ENCODE measurements at regions not wholly inside any gene's neighbourhood (a gene's known extent, or its start where the extent isn't known, plus 50 kb on each side); places are given as distances from the start of the nearest gene placed in this dataset.

DNA sequence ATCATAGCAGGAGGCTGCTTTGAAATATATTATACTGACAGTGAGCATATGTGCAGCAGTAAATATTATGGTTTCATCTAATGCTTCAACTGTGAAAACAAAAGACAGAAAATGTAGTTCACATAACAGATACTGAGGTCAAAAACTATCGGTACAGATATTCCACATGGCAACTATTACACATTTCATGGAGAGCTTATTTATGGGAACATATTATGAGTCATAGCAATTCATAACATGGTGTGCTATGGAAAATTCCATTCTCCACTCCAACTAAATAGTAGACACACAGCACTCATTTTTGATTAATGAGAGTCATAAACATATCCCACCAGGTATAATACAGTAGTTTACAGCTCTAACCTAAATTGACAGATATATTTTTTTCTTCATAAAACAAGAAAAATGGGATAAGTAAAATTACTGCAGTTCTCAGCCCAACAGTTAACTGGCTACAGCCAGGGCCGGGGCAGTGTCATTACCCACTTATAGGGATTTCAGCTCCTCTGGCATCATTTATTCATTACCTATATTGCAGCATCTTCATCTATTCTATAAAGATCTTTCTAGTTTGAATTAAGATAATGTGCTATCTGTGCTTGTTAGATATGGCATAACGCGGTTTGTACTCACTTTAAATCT is 475.6 kb upstream of the KLF6 start (continued):
- TF ChIP-seq, protein P1, sequence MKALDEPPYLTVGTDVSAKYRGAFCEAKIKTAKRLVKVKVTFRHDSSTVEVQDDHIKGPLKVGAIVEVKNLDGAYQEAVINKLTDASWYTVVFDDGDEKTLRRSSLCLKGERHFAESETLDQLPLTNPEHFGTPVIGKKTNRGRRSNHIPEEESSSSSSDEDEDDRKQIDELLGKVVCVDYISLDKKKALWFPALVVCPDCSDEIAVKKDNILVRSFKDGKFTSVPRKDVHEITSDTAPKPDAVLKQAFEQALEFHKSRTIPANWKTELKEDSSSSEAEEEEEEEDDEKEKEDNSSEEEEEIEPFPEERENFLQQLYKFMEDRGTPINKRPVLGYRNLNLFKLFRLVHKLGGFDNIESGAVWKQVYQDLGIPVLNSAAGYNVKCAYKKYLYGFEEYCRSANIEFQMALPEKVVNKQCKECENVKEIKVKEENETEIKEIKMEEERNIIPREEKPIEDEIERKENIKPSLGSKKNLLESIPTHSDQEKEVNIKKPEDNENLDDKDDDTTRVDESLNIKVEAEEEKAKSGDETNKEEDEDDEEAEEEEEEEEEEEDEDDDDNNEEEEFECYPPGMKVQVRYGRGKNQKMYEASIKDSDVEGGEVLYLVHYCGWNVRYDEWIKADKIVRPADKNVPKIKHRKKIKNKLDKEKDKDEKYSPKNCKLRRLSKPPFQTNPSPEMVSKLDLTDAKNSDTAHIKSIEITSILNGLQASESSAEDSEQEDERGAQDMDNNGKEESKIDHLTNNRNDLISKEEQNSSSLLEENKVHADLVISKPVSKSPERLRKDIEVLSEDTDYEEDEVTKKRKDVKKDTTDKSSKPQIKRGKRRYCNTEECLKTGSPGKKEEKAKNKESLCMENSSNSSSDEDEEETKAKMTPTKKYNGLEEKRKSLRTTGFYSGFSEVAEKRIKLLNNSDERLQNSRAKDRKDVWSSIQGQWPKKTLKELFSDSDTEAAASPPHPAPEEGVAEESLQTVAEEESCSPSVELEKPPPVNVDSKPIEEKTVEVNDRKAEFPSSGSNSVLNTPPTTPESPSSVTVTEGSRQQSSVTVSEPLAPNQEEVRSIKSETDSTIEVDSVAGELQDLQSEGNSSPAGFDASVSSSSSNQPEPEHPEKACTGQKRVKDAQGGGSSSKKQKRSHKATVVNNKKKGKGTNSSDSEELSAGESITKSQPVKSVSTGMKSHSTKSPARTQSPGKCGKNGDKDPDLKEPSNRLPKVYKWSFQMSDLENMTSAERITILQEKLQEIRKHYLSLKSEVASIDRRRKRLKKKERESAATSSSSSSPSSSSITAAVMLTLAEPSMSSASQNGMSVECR (CRISPR knock-in tag; IDR thresholded peaks at IDR 0.05; ENCODE audit: borderline replicate concordance), result no peak

GRCh38 chr10:4257939-4258465 is 473.0 kb upstream of the KLF6 start:
- CTCF ChIA-PET, result no interaction called here
- Mint-ChIP-seq H3K4me1 (no peaks in the 10 kb centered on the region), H3K36me3 (no peaks in the 10 kb centered on the region), H3K27me3 (ENCODE audit: low read depth) (no peaks in the 10 kb centered on the region), H3K4me3 (no peak overlapping the region), H3K27ac (no peak overlapping the region), H3K9me3 (peaks cover 18% of the 10 kb centered on the region)
- POLR2A ChIA-PET, result no interaction called here
- TF ChIP-seq ESRRA (CRISPR knock-in tag; IDR thresholded peaks at IDR 0.05; ENCODE audit: borderline replicate concordance) (no peak), NFE2L1 (CRISPR knock-in tag; IDR thresholded peaks at IDR 0.05) (no peak), ZNF232 (CRISPR knock-in tag; IDR thresholded peaks at IDR 0.05) (no peak), ZNF317 (CRISPR knock-in tag; IDR thresholded peaks at IDR 0.05; ENCODE audit: borderline replicate concordance, low read depth) (no peak), SP1 (CRISPR knock-in tag; conservative IDR thresholded peaks at IDR 0.05) (no peak), CBFB (CRISPR knock-in tag; IDR thresholded peaks at IDR 0.05; ENCODE audit: low read depth) (no peak), SOX15 (CRISPR knock-in tag; IDR thresholded peaks at IDR 0.05) (no peak), NR1H2 (CRISPR knock-in tag; IDR thresholded peaks at IDR 0.05) (no peak), TEAD4 (CRISPR knock-in tag; IDR thresholded peaks at IDR 0.05) (no peak), GABPB1 (CRISPR knock-in tag; IDR thresholded peaks at IDR 0.05) (no peak)
- TF ChIP-seq, protein P2, sequence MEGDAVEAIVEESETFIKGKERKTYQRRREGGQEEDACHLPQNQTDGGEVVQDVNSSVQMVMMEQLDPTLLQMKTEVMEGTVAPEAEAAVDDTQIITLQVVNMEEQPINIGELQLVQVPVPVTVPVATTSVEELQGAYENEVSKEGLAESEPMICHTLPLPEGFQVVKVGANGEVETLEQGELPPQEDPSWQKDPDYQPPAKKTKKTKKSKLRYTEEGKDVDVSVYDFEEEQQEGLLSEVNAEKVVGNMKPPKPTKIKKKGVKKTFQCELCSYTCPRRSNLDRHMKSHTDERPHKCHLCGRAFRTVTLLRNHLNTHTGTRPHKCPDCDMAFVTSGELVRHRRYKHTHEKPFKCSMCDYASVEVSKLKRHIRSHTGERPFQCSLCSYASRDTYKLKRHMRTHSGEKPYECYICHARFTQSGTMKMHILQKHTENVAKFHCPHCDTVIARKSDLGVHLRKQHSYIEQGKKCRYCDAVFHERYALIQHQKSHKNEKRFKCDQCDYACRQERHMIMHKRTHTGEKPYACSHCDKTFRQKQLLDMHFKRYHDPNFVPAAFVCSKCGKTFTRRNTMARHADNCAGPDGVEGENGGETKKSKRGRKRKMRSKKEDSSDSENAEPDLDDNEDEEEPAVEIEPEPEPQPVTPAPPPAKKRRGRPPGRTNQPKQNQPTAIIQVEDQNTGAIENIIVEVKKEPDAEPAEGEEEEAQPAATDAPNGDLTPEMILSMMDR (IDR thresholded peaks at IDR 0.05), result no peak
- TF ChIP-seq, protein P3, sequence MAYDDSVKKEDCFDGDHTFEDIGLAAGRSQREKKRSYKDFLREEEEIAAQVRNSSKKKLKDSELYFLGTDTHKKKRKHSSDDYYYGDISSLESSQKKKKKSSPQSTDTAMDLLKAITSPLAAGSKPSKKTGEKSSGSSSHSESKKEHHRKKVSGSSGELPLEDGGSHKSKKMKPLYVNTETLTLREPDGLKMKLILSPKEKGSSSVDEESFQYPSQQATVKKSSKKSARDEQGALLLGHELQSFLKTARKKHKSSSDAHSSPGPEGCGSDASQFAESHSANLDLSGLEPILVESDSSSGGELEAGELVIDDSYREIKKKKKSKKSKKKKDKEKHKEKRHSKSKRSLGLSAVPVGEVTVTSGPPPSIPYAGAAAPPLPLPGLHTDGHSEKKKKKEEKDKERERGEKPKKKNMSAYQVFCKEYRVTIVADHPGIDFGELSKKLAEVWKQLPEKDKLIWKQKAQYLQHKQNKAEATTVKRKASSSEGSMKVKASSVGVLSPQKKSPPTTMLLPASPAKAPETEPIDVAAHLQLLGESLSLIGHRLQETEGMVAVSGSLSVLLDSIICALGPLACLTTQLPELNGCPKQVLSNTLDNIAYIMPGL (CRISPR knock-in tag; IDR thresholded peaks at IDR 0.05), result no peak
- TF ChIP-seq, protein P4, sequence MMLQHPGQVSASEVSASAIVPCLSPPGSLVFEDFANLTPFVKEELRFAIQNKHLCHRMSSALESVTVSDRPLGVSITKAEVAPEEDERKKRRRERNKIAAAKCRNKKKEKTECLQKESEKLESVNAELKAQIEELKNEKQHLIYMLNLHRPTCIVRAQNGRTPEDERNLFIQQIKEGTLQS (CRISPR knock-in tag; conservative IDR thresholded peaks at IDR 0.05), result no peak
- DNase-seq (ENCODE audit: low spot score), result no peak
- ATAC-seq, result peak; percentile 26; the same call in 1 of the 2 replicates

DNA sequence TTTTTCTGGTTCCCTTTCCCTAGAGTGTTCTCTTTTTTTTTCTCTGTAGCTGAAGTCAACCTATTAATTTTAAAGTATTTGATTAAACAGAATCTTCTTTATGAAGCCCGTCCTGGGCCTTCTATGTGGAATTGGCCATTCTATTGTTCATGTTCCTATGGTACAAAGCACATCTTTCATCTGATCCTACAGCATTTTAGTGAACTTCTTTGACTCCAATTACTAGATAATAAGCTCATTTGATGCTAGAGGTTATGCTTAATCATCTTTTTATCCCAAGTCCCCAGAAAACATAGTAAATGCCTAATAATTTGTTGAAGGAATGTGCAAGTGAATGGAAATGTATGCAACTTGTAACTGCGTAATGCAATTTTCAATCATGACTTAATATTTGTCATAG is 472.0 kb upstream of the KLF6 start:
- Mint-ChIP-seq H3K9me3 (peaks cover 18% of the 10 kb centered on the region), H3K27me3 (ENCODE audit: low read depth) (no peaks in the 10 kb centered on the region), H3K4me1 (no peaks in the 10 kb centered on the region), H3K36me3 (no peaks in the 10 kb centered on the region), H3K4me3 (no peak overlapping the region), H3K27ac (no peak overlapping the region)
- ChIA-PET CTCF (no interaction called here), POLR2A (no interaction called here)
- no peak for ATAC-seq
- DNase-seq (ENCODE audit: low spot score), result no peak
- no peak for TF ChIP-seq MYBL2 (CRISPR knock-in tag; IDR thresholded peaks at IDR 0.05)
- TF ChIP-seq NR1H2 (CRISPR knock-in tag; IDR thresholded peaks at IDR 0.05), result no peak
- no peak for TF ChIP-seq PRDM15 (CRISPR knock-in tag; IDR thresholded peaks at IDR 0.05)
- TF ChIP-seq KAT7 (CRISPR knock-in tag; IDR thresholded peaks at IDR 0.05; ENCODE audit: borderline replicate concordance), result no peak
- no peak for TF ChIP-seq ZNF232 (CRISPR knock-in tag; IDR thresholded peaks at IDR 0.05)
- TF ChIP-seq EMX1 (CRISPR knock-in tag; IDR thresholded peaks at IDR 0.05), result no peak
- TF ChIP-seq, protein P5, sequence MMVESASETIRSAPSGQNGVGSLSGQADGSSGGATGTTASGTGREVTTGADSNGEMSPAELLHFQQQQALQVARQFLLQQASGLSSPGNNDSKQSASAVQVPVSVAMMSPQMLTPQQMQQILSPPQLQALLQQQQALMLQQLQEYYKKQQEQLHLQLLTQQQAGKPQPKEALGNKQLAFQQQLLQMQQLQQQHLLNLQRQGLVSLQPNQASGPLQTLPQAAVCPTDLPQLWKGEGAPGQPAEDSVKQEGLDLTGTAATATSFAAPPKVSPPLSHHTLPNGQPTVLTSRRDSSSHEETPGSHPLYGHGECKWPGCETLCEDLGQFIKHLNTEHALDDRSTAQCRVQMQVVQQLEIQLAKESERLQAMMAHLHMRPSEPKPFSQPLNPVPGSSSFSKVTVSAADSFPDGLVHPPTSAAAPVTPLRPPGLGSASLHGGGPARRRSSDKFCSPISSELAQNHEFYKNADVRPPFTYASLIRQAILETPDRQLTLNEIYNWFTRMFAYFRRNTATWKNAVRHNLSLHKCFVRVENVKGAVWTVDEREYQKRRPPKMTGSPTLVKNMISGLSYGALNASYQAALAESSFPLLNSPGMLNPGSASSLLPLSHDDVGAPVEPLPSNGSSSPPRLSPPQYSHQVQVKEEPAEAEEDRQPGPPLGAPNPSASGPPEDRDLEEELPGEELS (CRISPR knock-in tag; IDR thresholded peaks at IDR 0.05), result no peak
